ENCODE measurements at regions not wholly inside any gene's neighbourhood (a gene's known extent, or its start where the extent isn't known, plus 50 kb on each side); places are given as distances from the start of the nearest gene placed in this dataset.
"Not testable (repeated sequence)": the region's sequence is repeated elsewhere in the genome, so short reads cannot be mapped to it uniquely, and the experiment has no call there.

DNA sequence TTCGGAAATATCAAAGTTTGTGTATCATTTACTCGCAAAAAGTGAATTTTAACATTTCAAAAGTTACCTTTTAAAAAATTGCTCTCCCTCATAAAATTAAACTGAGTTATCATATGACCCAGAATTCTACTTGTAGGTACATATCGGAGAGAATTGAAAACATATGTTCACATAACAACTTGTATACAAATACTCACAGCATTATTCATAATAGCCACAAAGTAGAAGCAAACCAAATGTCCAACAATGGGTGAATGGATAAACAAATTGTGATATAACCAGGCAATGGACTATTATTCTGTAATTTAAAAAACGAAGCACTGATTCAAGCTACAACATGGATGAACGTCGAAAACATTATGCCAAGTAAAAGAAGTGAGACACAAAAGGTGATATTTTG is 412.0 kb upstream of the TCF4 start:
- CTCF ChIA-PET = no interaction called here
- POLR2A ChIA-PET = no interaction called here

DNA sequence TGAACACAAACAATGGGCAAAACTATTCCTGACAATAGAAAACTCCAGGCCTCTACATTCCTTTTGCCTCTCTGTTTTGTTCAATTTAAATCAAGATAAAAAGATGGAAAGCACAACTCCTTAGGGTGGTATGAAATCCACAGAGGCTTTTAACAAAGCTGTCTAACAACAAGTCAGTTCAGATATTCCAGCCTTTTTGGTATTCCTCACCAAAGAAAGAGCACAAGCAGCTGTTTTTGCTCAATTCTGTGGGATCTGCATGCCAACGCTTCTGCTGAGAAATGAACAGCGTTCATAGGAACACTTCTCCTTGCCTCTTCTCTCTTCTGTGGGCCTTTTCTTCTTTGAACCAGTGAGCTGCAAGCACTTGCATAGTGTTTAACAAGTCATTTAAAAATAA is 411.6 kb upstream of the TCF4 start:
- POLR2A ChIA-PET = no interaction called here
- CTCF ChIA-PET = no interaction called here

DNA sequence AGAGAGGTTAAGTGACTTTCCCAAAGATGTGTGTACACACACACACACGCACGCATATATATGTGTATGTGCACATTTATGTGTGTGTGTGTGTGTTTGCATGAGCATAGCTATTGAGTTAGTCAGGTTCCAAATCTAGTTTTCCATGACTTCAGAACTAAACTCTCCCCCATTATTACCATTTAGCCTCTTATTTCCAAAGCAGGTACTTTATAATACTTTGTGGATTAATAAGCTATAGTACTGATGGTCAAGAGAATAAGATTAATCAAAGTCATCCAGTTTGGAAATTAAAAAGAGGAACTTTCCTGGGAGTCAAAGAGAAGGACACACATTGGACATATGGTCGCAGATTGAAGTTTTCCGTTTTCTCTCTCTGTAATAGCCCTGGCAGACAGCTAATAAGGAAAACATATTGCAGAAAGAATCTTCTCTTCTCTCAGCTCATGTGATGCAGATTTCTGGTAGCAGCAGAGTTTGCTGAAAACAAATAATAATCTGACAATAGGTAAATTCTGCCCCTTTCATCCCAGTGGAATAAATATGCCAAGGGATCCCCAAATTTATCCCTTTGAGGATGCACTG is 410.9 kb upstream of the TCF4 start:
- ChIA-PET POLR2A (no interaction called here), CTCF (no interaction called here)

DNA sequence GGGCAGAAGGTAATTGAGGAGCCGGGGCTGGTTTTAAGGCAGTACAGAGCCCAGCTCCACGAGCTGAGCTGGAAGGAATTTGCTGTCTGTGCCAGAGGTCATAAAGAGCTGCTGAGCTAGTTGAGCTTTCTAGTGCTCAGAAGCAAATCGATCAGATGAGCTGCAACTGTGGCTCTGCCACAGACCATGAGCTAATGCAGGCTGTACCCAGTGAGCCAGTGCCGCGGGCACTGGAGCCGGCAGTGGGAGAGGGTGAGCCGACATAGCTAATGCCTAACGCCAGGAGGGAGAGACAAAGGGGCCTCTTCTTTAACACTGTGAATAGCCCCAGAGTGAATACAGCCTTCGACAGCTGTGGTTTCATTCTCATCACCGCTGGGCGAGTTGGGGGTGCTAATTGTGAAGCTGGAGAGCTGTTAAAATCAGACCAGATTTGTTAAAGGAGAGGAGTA is 410.1 kb upstream of the TCF4 start:
- CTCF ChIA-PET = no interaction called here
- POLR2A ChIA-PET = no interaction called here

DNA sequence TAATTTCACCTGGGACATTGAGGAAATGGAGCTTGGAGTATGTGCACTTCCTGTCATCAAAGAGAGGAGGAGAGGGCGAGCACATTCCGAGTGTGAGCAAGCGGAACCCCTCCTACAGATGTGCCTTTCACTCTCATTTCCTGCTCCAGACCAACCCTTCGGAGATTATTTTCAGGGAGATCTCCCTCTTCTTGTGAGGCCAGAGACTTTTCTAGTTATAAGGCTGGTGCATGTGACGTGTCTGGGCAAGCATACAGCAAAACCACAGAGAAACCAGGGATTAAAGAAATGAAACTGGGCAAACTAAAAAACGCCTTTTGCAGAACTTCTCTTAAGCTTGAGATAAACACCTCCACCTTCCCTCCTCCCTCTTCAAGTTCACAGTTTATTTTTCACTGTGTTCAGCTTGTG is 409.2 kb upstream of the TCF4 start:
- POLR2A ChIA-PET = no interaction called here
- CTCF ChIA-PET = no interaction called here

DNA sequence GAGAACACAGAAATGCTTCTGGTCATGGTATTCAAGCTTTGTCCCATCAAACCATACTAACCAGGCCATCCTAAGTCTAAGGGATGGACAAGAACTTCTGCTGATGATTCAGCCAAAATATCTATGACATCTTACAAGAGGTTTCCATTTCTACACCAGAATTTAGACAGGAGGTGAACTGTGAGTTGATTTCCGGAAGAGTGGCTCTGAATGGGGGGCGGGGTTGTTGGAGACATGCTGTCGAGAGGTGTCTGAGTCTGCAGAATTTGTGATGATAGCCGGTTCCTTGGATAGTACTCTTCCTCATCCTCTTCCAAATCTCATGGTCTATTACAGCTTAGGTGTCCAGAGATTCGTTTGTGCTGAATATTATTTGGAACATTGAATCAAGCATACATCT is 408.7 kb upstream of the TCF4 start:
- ChIA-PET CTCF (no interaction called here), POLR2A (no interaction called here)

DNA sequence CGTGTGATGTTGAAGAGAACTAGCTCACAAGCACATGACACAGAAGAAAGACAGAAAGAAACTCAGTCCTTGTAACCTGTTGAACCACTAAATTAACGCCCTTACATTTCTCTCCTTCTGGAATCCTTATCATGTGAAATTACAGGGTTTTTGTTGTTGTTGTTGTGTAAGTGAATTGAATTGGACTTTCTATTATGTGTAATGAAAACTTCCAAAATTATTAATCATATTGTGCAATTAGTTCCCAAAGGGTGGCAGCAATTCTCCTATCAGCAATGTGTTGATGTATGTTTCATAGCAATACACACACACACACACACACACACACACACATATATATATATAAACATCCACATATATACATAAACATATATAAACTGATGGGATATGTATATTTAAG is 402.2 kb upstream of the TCF4 start:
- ChIA-PET POLR2A (no interaction called here), CTCF (no interaction called here)

DNA sequence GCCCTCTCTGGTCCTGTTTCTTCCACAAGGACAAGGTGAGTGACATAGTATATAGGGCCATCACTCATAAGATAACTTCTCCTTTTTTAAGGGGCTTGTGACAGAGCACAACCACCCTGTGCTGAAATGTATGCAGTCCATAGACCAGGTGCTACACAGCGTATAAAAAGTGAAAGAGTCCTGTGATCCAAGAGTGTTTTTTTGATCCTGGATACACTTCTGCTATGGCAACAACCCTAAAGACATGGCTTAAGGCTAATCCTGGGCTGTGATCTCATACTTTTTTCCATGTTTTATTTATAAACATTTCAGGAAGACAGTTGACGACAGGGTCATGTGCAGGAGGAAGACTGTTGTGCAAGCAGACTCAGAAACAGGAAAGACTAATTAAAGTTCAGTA is 400.5 kb upstream of the TCF4 start:
- ChIA-PET CTCF (no interaction called here), POLR2A (no interaction called here)

DNA sequence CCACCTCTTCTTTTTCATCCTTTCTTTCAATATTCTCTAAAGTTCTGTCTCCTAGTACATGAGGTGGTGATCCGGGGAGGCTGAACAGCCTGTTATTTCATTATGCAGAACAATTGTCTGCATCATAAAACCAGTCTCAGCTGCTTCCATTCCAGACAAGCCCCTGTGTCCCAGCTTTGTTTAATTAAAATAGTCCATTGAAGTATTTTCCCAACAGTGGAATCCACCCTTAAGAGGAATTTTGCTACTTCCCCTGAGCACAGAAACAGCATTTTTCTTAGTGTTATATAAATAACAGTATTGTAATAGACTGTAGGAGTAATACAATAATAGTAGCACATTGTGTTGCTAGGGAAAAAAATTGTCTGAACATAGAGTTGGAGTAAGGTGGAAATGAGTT is 395.4 kb upstream of the TCF4 start:
- POLR2A ChIA-PET = no interaction called here
- CTCF ChIA-PET = interaction anchor here (0.8 kb wide), 1 partner anchor 13 kb away, joined by 3 read pairs; no protein-coding TSS in a partner anchor

DNA sequence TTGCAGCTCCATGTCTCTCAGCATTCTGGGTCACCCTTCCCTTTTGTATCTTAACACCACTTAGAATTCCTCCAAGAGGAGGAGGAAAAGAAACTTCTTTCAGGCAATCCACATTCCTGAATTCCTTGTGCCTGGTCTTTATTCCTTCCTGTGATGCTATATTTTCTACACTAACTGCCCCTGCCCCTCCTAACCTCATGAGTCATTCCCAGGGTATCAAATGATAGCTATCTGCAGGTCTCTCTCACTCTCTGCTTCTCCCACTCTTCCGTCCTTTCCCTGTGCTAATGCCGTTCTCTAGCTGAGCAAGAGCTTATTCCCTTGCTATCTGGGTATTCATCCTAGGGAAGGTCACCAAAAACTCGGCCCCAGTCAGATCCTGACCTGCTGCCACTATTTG is 395.0 kb upstream of the TCF4 start:
- ChIA-PET CTCF (no interaction called here), POLR2A (no interaction called here)

DNA sequence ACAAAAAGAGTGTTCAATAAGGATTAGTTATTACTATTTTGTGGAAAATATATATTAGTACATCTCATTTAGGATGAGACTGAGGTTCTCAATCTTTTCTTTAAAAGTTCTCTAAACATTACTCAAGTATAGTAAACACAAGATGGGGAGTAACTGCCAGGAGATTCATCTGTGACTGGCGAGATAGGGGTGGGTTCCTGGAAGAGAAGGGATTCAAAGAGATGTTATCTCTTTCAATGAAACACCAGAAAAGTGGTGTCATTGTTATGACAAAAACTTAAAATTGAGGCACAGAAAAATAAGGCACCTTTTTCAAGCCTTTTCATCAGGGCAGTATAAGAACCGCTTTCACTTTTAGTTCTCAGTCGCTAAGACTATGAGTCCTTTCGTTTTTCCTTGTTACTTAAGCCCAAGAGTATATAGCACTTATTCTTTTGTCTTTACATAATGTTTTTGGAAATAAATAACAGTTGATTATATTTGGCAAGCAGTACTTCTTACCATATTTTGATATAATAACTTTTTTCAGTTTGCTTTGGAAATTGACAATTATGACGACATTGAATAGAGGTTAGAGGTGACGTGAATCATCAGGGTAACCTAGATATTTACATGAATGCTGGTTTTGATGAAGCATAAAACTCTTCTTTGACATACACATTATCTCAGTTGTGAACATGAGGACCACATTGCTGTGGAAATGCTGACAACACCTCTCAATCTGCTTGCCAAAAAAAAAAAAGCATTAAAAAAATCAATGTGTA is 393.9 kb upstream of the TCF4 start:
- CTCF ChIA-PET = no interaction called here
- POLR2A ChIA-PET = no interaction called here

DNA sequence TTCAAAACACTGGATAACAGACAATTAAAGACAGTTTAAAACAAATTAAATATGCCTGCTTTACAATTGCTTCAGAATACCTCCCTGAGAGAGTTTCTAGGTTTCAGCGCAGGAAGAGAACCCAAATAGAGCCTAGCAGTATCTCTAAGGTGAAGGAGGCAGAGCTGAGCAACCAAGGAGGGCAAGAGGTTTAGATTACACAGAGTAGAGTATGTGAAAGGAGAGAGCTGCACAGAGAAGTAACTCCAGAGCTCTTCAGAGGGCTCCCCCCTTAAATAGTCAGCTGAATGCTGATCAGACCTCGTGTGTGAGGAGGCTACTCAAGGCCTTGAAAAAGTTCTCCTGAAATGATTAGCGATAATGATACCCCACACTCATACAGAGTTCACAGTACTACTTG is 386.5 kb upstream of the TCF4 start:
- ChIA-PET CTCF (no interaction called here), POLR2A (no interaction called here)

DNA sequence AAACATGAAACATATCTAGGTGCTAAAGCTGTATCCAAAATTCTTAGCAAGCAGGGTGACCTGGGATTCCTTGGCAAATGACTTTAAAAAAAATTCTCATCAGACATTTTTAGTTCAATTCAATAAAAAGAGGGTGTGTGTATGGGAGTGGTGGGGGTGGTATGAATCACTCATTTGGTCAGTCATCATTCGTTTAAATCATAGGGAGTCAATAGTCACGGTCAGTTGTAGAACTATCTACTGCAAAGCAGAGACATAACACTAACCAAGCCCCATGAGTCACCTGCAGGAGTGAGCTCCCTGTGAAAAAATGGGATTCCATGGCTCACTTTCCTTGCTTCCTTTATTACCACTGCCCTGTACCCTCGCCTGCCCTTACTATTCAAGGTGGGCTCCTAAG is 380.6 kb upstream of the TCF4 start:
- ChIA-PET CTCF (no interaction called here), POLR2A (no interaction called here)

DNA sequence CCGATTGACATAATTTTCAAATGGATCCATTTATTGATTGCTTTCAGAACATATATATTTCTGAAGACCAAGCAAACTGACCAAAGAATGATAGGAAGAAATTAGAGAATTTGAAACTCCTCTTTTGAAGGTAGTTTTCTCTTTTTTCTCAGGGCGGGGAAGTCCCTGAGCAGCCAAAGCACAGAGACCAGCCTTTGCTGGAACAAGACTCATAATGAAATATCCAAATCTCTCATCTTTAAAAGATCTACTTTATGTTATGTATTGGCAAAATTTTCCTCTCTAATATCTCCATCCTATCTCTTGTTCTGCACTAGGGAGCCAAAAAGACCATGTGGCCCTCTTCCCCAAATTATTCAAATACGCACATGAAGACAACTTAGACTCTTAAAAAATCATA is 379.0 kb upstream of the TCF4 start:
- ChIA-PET POLR2A (no interaction called here), CTCF (no interaction called here)

DNA sequence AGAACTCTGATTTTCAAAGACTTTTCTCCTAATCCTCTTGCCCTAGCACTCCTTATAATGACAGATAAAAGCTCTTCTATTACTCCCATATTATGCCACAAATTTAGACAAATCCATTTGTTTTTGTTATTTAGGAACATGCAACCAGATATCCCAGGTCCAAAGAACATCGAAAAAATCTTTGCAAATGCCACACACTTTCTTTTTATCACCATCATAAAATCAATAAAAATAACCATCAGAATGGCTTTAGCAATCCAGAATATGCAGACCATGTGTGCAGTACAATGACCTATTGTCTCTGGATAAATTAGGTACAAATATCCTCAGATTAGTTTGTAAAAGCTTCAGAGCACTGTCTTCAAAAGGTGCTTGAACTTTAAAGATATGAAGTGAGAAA is 376.2 kb upstream of the TCF4 start:
- CTCF ChIA-PET = no interaction called here
- POLR2A ChIA-PET = no interaction called here

DNA sequence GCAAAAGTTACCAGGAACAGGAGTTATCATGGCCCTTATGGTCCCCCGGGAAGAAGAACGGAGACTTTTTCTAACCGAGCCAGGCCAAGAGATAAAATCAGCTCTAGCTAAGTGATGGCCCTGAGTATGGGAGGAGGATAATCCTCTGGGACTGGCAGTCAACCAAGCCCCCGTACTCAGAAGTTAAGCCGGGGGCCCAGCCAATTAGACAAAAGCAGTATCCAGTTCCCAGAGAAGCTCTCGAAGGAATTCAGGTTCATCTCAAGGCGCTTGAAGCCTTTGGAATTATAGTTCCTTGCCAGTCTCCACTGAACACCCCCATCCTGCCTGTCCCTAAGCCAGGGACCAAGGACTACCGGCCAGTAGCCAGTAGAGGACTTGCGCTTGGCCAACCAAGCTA is 365.3 kb upstream of the TCF4 start:
- ChIA-PET CTCF (no interaction called here), POLR2A (no interaction called here)

DNA sequence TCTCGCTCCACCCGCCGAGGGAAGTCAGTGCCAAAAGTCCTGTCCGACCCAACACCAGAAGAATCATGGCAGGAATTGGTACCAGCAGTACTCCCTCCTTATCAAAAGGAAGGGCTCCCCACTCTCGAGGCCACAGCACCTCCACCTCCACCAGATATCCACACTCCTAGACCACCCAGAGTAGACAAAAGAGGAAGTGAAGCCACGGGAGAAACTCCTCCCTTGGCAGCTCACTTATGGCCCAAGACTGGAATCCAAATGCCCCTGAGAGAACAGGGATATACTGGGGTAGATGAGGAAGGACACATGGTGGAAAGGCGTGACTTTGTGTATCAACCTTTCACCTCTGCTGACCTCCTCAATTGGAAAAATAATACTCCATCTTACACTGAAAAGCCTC is 363.7 kb upstream of the TCF4 start:
- POLR2A ChIA-PET, CTCF ChIA-PET: not testable (repeated sequence)

DNA sequence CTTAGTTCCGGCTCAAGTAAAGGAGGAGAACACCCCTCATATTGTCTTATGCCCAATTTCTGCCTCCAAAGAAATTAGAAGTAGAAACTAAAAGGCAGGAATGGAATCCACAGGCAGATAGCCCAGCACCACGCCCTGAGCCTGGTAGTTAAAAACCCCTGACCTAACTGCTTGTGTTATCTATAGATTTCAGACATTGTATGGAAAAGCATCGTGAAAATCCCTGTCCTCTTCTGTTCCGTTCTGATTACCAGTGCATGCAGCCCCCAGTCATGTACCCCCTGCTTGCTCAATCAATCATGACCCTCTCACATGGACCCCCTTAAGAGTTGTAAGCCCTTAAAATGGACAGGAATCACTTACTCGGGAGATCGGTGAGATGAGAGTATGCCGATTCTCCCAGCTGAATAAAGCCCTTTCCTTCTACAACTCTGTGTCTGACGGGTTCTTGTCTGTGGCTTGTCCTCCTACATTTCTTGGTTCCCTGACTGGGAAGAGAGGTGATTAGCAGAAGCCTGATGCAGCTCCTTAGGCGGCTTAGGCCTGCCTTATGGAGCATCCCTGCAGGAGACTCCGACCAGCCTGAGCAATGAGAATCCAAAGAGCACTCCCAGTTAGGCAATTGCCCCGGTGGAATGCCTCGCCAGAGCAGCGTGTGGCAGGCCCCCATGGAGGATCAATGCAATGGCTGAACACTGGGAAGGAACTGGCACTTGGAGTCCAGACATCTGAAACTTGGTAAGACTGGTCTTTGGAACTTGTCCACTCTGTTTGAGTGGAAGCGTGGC is 362.6 kb upstream of the TCF4 start:
- POLR2A ChIA-PET = no interaction called here
- CTCF ChIA-PET = no interaction called here

DNA sequence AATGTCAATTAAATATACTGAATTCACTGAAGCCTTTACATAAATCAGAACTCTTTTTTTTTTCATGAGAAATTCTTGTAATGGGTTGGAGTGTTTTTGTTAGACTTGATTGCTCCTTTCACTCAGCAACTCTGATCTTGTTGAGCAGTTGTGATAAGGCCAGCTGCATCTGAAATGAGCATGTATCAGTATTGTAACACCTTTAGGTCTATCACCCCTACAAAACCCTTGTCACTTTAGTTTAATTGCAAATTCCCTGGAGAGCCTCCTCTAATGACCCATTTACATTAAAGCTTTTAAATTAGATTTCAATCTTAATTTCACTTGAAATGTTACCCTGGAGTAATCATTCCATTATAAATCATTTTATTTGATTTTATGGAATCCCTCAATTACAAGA is 346.8 kb upstream of the TCF4 start:
- POLR2A ChIA-PET = no interaction called here
- CTCF ChIA-PET = no interaction called here

DNA sequence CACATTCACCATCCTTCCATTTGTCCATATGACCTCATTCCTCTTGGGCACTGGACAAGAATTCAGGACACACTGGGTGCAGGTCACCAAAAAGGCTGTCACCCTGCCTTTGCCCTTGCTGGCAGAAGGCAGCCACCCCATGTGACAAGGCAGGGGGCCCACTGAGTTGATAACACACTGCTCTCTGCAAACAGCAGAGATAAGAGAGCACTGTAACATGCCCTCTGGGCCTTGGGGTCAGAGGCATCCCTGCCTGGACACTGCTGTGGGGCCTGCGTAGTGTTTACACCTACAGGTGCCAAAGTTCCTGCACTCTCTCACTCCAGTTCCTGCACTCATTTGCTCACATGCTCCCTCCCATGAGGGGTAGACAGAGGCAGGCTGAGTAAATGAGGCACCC is 344.7 kb upstream of the TCF4 start:
- CTCF ChIA-PET = interaction anchor here (0.7 kb wide), 1 partner anchor 26 kb away, joined by 3 read pairs; no protein-coding TSS in a partner anchor
- POLR2A ChIA-PET = no interaction called here

DNA sequence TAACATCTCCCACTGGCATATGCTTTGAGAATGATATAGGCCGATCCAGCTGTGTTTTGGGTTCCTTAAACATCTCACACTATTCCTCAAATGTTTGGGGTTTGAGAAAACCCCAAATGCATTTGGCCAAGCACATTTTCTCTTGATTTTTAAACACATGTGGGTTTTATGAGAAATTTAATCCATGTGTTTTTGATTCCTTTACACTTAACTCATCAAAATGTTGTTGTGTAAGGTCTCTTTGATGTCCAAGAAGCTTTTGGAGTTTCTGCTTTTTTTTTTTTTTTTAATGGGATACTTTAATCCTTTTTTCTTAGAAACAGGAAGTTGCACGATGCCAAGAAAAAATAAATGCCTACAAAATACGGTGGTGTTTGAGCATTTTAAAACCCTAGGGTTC is 339.8 kb upstream of the TCF4 start:
- ChIA-PET POLR2A (no interaction called here), CTCF (no interaction called here)

DNA sequence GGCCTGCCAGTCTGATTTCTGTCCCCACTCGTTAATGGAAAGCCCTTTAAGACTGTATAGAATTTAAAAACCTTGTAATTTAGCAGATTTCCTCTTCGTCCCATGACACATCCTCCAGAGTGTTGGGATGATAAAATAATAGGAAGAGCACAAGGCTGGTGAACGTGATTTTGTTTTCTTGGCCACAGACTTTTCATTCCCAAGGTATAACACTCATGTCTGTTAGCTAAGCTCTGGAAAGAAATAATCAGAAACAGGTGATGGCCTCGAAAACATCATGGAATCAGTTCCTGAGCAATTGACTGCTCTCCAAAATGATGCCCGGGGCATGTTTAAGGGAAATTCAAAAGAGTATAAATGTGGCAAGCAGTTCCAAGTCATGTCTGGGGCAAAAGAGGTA is 337.8 kb upstream of the TCF4 start:
- ChIA-PET CTCF (no interaction called here), POLR2A (no interaction called here)
